ENCODE measurements at regions not wholly inside any gene's neighbourhood (a gene's known extent, or its start where the extent isn't known, plus 50 kb on each side); places are given as distances from the start of the nearest gene placed in this dataset.

- TF ChIP-seq CTCF (IDR thresholded peaks at IDR 0.05; ENCODE audit: low read length) (no peak), EZH2 (optimal IDR thresholded peaks at IDR 0.05; ENCODE audit: low read depth, low read length) (no peak), EZH2phosphoT487 (IDR thresholded peaks at IDR 0.05; ENCODE audit: low read length) (no peak)
Observed at GRCh38 chr1:88499671-88500070, 184.4 kb upstream of the PKN2 start.
